Fibroblast of pulmonary artery (primary cell): ENCODE measurements at regions not wholly inside any gene's neighbourhood (a gene's known extent, or its start where the extent isn't known, plus 50 kb on each side); places are given as distances from the start of the nearest gene placed in this dataset.
"Not testable (repeated sequence)": the region's sequence is repeated elsewhere in the genome, so short reads cannot be mapped to it uniquely, and the experiment has no call there.

ENCODE experiments used
- DNase-seq: peaks from one replicate; pipeline ENCODE4 v3.0.0-alpha.2; 2010; ENCODE audit warnings: low read depth
- H3K4me3 ChIP-seq: replicated peaks from 2 replicates; pipeline ENCODE4 v1.5.1; 2011; ENCODE audit warnings: low read depth, mild to moderate bottlenecking, control low read depth, low read length, moderate library complexity
- CTCF ChIP-seq: IDR thresholded peaks from 2 replicates; pipeline ENCODE4 v1.5.1; 2011; ENCODE audit warnings: mild to moderate bottlenecking, control low read depth, low read length, inconsistent platforms; ENCODE audit errors: missing control alignments

DNA sequence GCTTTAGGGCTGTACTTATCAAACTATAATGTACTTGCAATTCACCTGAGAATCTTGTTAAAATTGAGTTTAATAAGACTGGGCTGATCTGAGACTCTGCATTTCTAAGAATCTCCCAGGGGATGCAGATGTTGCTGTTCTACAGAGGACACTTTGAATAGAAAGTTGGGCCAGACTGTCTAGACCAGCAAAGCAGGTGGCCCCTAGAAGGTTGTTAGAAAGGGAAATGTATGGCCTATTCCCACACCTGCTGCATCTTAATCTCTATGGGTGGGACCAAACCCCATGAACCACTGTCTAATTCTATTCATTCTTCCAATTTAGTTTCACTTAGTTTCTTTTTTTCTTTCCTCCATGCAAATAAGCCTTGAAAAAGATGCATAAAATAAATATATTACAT, 413.2 kb upstream of the TECRL start:
- no peak for DNase-seq
- no peak for TF ChIP-seq CTCF
- no peak overlapping the region for H3K4me3 ChIP-seq

DNA sequence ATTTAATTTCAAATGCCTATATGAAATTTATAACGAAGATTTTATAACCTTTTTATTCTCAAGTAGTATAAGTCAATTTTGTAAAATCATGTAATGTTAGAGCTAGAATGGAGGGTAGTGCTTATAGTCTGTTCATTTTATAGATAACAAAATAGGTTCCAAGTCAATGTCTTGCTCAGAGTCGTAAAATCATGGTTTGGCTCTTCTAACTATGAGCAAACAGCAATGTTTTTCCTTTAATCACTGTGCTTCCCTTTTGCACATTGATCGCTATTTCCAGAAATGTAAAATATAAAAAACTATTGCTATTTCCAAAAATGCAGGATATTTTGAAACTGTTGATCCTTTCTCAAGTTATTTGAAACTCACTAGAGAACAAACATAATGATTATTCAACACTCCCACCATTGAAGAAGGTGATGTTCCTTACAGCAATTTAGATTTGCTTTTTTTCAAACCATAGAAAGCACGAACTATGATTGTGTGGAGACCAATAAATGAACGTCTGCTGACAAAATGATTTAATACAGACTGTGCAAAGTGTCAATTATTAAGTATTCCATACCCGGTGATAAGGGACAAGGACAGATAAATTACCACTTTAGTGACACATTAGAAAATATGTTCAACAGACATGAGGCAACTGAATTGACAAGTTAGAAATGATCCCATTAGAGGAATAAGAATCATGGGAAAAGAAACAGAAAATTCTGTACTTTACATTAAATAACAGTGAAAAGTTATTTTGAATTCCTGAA, 412.1 kb upstream of the TECRL start:
- TF ChIP-seq CTCF, result no peak
- no peak for DNase-seq
- H3K4me3 ChIP-seq, result no peak overlapping the region

DNA sequence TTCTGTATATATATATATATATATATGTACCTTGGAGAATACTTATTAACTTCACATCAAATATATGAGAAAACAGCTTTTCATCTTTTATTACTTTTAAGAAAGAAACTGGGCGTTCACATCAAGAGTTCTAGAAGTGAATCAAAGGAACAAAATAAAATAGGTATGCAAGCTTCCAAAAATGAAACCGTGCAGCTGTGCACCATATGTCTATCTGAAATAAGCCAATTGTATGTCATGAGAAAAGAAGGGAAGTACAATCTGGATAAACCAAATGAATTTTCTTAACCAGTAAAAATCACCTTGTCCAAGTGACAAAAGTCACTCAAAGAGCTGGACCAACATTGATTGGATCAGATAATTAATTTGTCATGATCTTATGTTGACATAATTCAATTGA, 405.4 kb upstream of the TECRL start:
- no peak overlapping the region for H3K4me3 ChIP-seq
- DNase-seq, result no peak
- TF ChIP-seq CTCF, result no peak

GRCh38 chr4:64807821-64808220, 398.6 kb upstream of the TECRL start:
- TF ChIP-seq CTCF, result no peak
- DNase-seq, result no peak
- no peak overlapping the region for H3K4me3 ChIP-seq

DNA sequence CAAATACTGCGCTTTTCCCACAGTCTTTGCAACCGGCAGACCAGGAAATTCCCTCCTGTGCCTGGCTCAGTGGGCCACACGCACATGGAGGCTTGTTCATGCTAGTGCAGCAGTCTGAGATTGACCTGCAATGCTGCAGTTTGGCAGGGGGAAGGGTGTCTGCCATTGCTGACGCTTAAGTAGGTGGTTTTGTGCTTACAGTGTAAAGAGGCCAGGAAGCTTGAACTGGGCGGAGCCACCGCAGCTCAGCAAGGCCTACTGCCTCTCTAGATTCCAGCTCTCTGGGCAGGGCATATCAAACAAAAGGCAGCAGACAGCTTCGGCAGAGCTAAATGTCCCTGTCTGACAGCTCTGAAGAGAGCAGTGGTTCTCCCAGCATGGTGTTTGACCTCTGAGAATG, 390.5 kb upstream of the TECRL start:
- H3K4me3 ChIP-seq, result no peak overlapping the region
- TF ChIP-seq CTCF, result no peak
- DNase-seq, result no peak

DNA sequence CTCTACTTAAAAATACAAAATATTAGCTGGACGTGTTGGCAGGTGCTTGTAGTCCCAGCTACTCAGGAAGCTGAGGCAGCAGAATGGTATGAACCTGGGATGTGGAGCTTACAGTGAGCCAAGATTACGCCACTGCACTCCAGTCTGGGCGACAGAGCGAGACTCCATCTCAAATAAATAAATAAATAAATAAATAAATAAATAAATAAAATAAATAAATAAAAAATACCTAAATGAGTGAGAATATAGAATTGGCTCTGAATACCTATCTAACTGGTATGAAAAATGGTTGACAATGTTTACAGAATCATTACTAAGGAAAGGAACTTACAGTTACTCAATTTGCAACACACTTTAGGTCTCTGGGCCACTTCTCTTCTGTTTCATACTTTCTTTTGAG, 389.6 kb upstream of the TECRL start:
- DNase-seq, result not testable (repeated sequence)

GRCh38 chr4:64796581-64796980, 387.3 kb upstream of the TECRL start:
- no peak overlapping the region for H3K4me3 ChIP-seq
- no peak for DNase-seq
- TF ChIP-seq CTCF, result no peak

More for the DNA sequence above, 389.6 kb upstream of the TECRL start:
- H3K4me3 ChIP-seq, result not testable (repeated sequence)
